Thoracic aorta (tissue), 2 donors: ENCODE measurements at regions not wholly inside any gene's neighbourhood (a gene's known extent, or its start where the extent isn't known, plus 50 kb on each side); places are given as distances from the start of the nearest gene placed in this dataset.

ENCODE experiments used
- ATAC-seq: fragments of 150-250 bp; one replicate; pipeline ENCODE4 v1.8.0; 2017; ENCODE audit warnings: low read depth; ENCODE audit not compliant: insufficient number of reproducible peaks, low FRiP score
- DNase-seq: peaks from one replicate; pipeline ENCODE4 v3.0.0-alpha.2; 2020; ENCODE audit warnings: low spot score
- H3K27ac ChIP-seq, 2 donors: fragments of 200-600 bp; sonication (generic); 1 replicate in 1 of 2; 2 replicates in 1 of 2; pipeline ENCODE4 v1.5.1; 2016; ENCODE audit warnings: mild to moderate bottlenecking in 2 of 2, moderate library complexity in 2 of 2
- H3K27me3 ChIP-seq: fragments of 200-600 bp; sonication (generic); replicated peaks from 2 replicates; pipeline ENCODE4 v1.6.0; 2016; ENCODE audit warnings: mild to moderate bottlenecking; ENCODE audit not compliant: insufficient read depth
- H3K36me3 ChIP-seq: fragments of 200-600 bp; sonication (generic); one replicate; pipeline ENCODE4 v1.5.1; 2016
- H3K4me1 ChIP-seq, 2 donors: fragments of 200-600 bp; sonication (generic); 1 replicate in 1 of 2; 2 replicates in 1 of 2; pipeline versions ENCODE4 v1.5.1 to v1.6.0; 2016; ENCODE audit warnings: low read depth in 2 of 2, mild to moderate bottlenecking in 1 of 2; ENCODE audit not compliant: control insufficient read depth in 1 of 2
- H3K4me3 ChIP-seq: fragments of 200-600 bp; sonication (generic); 2 replicates; pipeline ENCODE4 v1.5.1; 2016; ENCODE audit warnings: mild to moderate bottlenecking
- H3K9me3 ChIP-seq: fragments of 200-600 bp; sonication (generic); 2 replicates; pipeline ENCODE4 v1.5.1; 2016
- TF ChIP-seq, protein P1 (sequence below): fragments of 200-600 bp; sonication (generic); IDR thresholded peaks from one replicate; pipeline ENCODE4 v1.5.1; 2019; ENCODE audit warnings: antibody characterized with exemption

DNA sequence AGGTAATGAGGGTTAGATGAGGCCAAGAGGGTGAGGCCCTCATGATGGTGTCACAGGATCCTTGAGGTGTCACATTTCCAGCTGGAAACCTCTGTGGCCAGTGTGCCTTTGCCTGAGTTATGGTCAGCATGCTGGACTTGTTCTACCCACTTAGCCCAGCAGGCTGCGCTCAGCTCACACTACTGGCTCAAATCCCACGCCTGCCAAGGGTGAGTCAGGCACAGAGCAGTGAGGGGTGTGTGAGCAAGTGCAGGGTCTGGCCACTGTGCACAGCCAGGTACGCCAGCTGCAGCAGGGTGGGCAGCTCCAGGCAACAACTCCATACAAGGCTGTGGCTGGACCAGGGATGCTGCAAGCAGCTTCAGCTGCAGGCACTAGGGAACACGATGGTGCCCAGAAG, 616.6 kb upstream of the FSHR start:
- DNase-seq (no peak), ATAC-seq (no peak)
- Histone ChIP-seq H3K9me3 (no peaks in the 10 kb centered on the region), H3K36me3 (no peaks in the 10 kb centered on the region), H3K27ac (no peak overlapping the region), H3K27me3 (no peaks in the 10 kb centered on the region), H3K4me3 (no peak overlapping the region), H3K4me1 (no peaks in the 10 kb centered on the region)
- TF ChIP-seq, protein P1, sequence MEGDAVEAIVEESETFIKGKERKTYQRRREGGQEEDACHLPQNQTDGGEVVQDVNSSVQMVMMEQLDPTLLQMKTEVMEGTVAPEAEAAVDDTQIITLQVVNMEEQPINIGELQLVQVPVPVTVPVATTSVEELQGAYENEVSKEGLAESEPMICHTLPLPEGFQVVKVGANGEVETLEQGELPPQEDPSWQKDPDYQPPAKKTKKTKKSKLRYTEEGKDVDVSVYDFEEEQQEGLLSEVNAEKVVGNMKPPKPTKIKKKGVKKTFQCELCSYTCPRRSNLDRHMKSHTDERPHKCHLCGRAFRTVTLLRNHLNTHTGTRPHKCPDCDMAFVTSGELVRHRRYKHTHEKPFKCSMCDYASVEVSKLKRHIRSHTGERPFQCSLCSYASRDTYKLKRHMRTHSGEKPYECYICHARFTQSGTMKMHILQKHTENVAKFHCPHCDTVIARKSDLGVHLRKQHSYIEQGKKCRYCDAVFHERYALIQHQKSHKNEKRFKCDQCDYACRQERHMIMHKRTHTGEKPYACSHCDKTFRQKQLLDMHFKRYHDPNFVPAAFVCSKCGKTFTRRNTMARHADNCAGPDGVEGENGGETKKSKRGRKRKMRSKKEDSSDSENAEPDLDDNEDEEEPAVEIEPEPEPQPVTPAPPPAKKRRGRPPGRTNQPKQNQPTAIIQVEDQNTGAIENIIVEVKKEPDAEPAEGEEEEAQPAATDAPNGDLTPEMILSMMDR: peak; percentile 38

DNA sequence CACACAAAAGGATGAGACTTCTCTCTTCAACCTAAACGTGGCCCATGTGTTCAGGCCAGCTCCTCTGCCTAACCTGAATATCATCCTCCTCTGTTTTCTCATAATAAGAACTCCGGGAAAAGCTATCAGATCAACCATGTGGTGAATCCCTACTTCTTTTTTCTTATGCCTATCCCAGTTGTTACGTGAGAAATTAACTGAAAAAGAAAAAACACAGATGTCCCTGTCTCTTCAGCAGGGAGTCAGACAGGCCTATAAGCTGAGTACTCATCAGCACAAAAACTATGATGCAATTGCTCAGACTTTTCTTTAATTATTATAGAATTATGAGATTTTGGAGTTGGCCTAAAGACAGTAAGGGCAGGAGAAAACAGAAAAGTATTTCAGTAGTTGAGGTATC, 613.0 kb upstream of the FSHR start:
- ATAC-seq: no peak
- Histone ChIP-seq H3K4me3 (no peak overlapping the region), H3K4me1 (no peaks in the 10 kb centered on the region), H3K27ac (no peak overlapping the region), H3K9me3 (no peaks in the 10 kb centered on the region), H3K36me3 (no peaks in the 10 kb centered on the region), H3K27me3 (no peaks in the 10 kb centered on the region)
- no peak for DNase-seq
- TF ChIP-seq, protein P1: no peak

DNA sequence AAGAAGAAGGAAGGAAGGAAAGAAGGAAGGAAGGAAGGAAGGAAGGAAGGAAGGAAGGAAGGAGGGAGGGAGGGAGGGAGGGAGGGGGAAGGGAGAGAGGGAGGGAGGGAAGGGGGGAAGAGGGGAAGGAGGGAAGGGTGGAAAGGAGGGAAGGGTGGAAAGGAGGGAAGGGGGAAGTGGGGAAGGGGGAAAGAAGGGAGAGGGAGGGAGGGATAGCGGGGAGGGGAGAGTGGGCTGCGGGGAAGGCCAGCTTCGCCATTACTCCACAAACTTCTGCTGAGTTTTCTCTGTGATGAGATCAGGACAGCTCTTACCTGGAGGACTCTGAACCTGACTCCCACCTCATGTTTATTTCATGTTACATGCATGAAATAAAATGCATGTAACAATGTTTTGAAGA, 601.5 kb upstream of the FSHR start:
- ATAC-seq (no peak), DNase-seq (no peak)
- TF ChIP-seq, protein P1: no peak
- Histone ChIP-seq H3K27ac (no peak overlapping the region), H3K27me3 (no peaks in the 10 kb centered on the region), H3K4me3 (no peak overlapping the region), H3K36me3 (no peaks in the 10 kb centered on the region), H3K4me1 (no peaks in the 10 kb centered on the region), H3K9me3 (no peaks in the 10 kb centered on the region)

DNA sequence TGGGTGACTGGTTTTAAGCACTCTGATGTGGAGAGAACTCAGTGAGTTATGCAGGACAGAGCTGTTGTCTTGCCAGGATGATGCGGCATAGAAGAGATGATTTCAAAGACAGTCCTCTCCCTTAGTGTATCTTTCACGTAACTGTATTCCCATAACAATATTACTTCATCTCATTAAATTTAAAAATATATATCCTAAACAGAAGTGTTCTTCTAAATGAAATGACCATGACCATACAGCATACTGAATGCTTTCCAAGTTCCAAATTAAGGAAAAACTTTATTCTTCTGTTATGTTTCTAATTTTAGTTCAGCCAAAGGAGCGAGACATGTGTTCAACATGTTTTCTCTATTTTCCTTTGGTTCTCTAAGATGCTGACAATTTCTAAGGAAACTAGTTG, 600.1 kb upstream of the FSHR start:
- TF ChIP-seq, protein P1: no peak
- Histone ChIP-seq H3K27me3 (no peaks in the 10 kb centered on the region), H3K27ac (no peak overlapping the region), H3K9me3 (no peaks in the 10 kb centered on the region), H3K4me3 (no peak overlapping the region), H3K36me3 (no peaks in the 10 kb centered on the region), H3K4me1 (no peaks in the 10 kb centered on the region)
- no peak for ATAC-seq
- no peak for DNase-seq

DNA sequence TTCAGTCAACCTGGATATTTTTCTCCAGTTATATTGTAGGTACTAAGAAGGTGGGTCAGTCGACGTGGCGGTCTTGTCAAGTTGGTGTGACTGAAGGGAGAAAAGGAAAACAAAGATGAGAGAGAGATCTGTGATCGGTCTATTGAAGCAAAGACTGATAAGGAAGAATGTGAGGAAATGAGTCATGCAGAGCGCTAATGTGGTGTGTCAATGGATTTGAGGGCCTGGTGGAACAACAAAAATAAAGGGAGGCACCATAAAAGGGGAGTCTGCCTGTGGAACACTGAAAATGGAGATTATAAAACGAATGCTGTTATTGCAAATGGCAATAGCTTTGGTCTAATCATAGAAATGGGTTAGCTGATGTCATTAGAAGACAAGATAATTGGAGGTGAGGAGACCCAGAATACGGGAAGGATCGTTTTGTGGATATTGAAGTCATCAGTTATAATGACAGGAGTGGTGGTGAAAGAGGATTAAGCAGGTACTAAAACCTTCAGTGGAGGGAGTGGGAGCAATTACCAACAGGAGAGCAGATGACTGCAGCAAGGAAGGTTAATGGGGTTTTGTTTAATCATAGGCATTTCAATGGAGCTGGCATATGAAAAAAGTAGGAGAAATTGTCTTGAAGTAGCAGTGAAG, 599.1 kb upstream of the FSHR start:
- ATAC-seq (no peak), DNase-seq (no peak)
- TF ChIP-seq, protein P1: no peak
- no peak overlapping the region for H3K27ac ChIP-seq
- no peaks in the 10 kb centered on the region for H3K36me3 ChIP-seq
- H3K27me3 ChIP-seq: no peaks in the 10 kb centered on the region
- H3K4me3 ChIP-seq: no peak overlapping the region
- H3K4me1 ChIP-seq: no peaks in the 10 kb centered on the region
- no peaks in the 10 kb centered on the region for H3K9me3 ChIP-seq
